A549 (cell line): ENCODE measurements at regions not wholly inside any gene's neighbourhood (a gene's known extent, or its start where the extent isn't known, plus 50 kb on each side); places are given as distances from the start of the nearest gene placed in this dataset.

Experiments used
- ATAC-seq, 2 experiments: fragments of 200-7000 bp in 1 of 2; fragments of >200 bp in 1 of 2; cut with Nextera tagmentation in 1 of 2; cut with Tn5 transposase in 1 of 2; 3 replicates each; pipeline versions ENCODE4 v1.8.0 to v1.9.1; 2018 to 2020; ENCODE audit warnings: mild to moderate bottlenecking in 1 of 2, moderate library complexity in 1 of 2
- CTCF ChIA-PET: fragments of 300-600 bp; sonication (Branson Sonifier 250); formaldehyde crosslinking; extraction: SDS; loops from one replicate; lab custom pipeline; 2021; ENCODE audit warnings: antibody characterized with exemption, inconsistent platforms; lab: Yijun Ruan, JAX
- POLR2A ChIA-PET: fragments of 350-600 bp; formaldehyde crosslinking; extraction: SDS; loops from one replicate; lab custom pipeline; 2021; ENCODE audit warnings: antibody characterized with exemption, inconsistent platforms; lab: Yijun Ruan, JAX
- DNase-seq, 2 experiments: peaks; one replicate each; pipeline versions ENCODE4 v3.0.0 to v3.0.0-alpha.2; 2011 to 2016; ENCODE audit warnings: low read depth in 1 of 2, low spot score in 1 of 2
- FAIRE-seq: peaks from 2 replicates; lab custom pipeline; 2011; peaks lifted over from hg19 to GRCh38; lab: Jason Lieb, UNC
- H3K27ac ChIP-seq, 2 experiments: fragments of >200 bp; sonication (Bioruptor Twin); formaldehyde crosslinking; 3 replicates each; pipeline ENCODE4 v1.5.1; 2016 to 2017
- H3K4me1 ChIP-seq: fragments of >200 bp; sonication (Bioruptor Twin); formaldehyde crosslinking; 3 replicates; pipeline ENCODE4 v1.6.1; 2016
- H3K4me2 ChIP-seq: fragments of >200 bp; sonication (Bioruptor Twin); formaldehyde crosslinking; 3 replicates; pipeline ENCODE4 v1.6.1; 2016
- H3K4me3 ChIP-seq: fragments of >200 bp; sonication (Bioruptor Twin); formaldehyde crosslinking; 3 replicates; pipeline ENCODE4 v1.5.1; 2016
- H3K9me3 ChIP-seq: fragments of >200 bp; sonication (Bioruptor Twin); formaldehyde crosslinking; 3 replicates; pipeline ENCODE4 v1.6.1; 2016
- BCL3 ChIP-seq: fragments of >200 bp; sonication (Bioruptor Twin); formaldehyde crosslinking; IDR thresholded peaks from 3 replicates; pipeline ENCODE4 v1.6.1; 2016
- CBX2 ChIP-seq: fragments of 200-600 bp; sonication (generic); IDR thresholded peaks from 2 replicates; pipeline ENCODE4 v1.6.1; 2016; ENCODE audit warnings: low read depth, mild to moderate bottlenecking, borderline replicate concordance
- CTCF ChIP-seq: fragments of >200 bp; sonication (Bioruptor Twin); formaldehyde crosslinking; IDR thresholded peaks from 3 replicates; pipeline ENCODE4 v1.5.1; 2016
- EHMT2 ChIP-seq: fragments of 200-600 bp; sonication (generic); IDR thresholded peaks from 2 replicates; pipeline ENCODE4 v1.6.1; 2016; ENCODE audit warnings: antibody characterized with exemption, low read depth, mild to moderate bottlenecking, moderate library complexity
- ESRRA ChIP-seq: fragments of 150-350 bp; IDR thresholded peaks from 2 replicates; pipeline ENCODE4 v1.6.1; 2014; ENCODE audit warnings: mild to moderate bottlenecking, low read length, borderline replicate concordance
- FOSB ChIP-seq: fragments of 250-450 bp; sonication (Bioruptor Pico); IDR thresholded peaks from 2 replicates; pipeline ENCODE4 v1.5.0; 2020; ENCODE audit warnings: mild to moderate bottlenecking, moderate library complexity
- FOXS1 ChIP-seq: fragments of 250-450 bp; sonication (Bioruptor Pico); IDR thresholded peaks from 2 replicates; pipeline ENCODE4 v1.5.0; 2020; ENCODE audit warnings: mild to moderate bottlenecking, moderate library complexity
- GATA3 ChIP-seq: IDR thresholded peaks from 2 replicates; pipeline ENCODE4 v1.6.1; 2012; ENCODE audit warnings: borderline replicate concordance
- HOXB13 ChIP-seq: fragments of 250-450 bp; sonication (Bioruptor Pico); IDR thresholded peaks from 2 replicates; pipeline ENCODE4 v1.5.0; 2020; ENCODE audit warnings: low read depth, mild to moderate bottlenecking, moderate library complexity
- NFE2L2 ChIP-seq: fragments of 150-350 bp; conservative IDR thresholded peaks from 2 replicates; pipeline ENCODE4 v1.6.1; 2014; ENCODE audit warnings: low read length
- PBX3 ChIP-seq: IDR thresholded peaks from 2 replicates; pipeline ENCODE4 v1.6.1; 2012
- RARB ChIP-seq: fragments of 250-450 bp; sonication (Bioruptor Pico); IDR thresholded peaks from 2 replicates; pipeline ENCODE4 v1.8.0; 2021; ENCODE audit warnings: mild to moderate bottlenecking, moderate library complexity
- RCOR1 ChIP-seq: fragments of 150-350 bp; IDR thresholded peaks from 2 replicates; pipeline ENCODE4 v1.6.1; 2014; ENCODE audit warnings: antibody characterized with exemption, low read length, low read depth
- TFCP2L1 ChIP-seq: fragments of 250-450 bp; sonication (Bioruptor Pico); IDR thresholded peaks from 2 replicates; pipeline ENCODE4 v1.5.0; 2021; ENCODE audit warnings: mild to moderate bottlenecking
- ZC3H11A ChIP-seq: fragments of 450-650 bp; IDR thresholded peaks from 2 replicates; pipeline ENCODE4 v1.6.1; 2014; ENCODE audit warnings: antibody characterized with exemption, mild to moderate bottlenecking
- WGBS: methylation state at CpG from one replicate; pipeline ENCODE4 v1.1.6; 2017; ENCODE audit errors: missing lambda C conversion rate; 5-methylcytosine and 5-hydroxymethylcytosine counted together

- FAIRE-seq (no peak), ATAC-seq (no peak), DNase-seq (no peak)
- H3K27ac ChIP-seq = no peak overlapping the region
- no peak overlapping the region for H3K4me2 ChIP-seq
- ChIA-PET CTCF (no interaction called here), POLR2A (no interaction called here)
- no peaks in the 10 kb centered on the region for H3K9me3 ChIP-seq
- H3K4me3 ChIP-seq = no peak overlapping the region
- TF ChIP-seq CBX2 = no peak
- TF ChIP-seq NFE2L2 = no peak
- TF ChIP-seq EHMT2 = no peak
- no peak for TF ChIP-seq ZC3H11A
- no peak for TF ChIP-seq HOXB13 (CRISPR knock-in tag)
- no peak for TF ChIP-seq ESRRA
- TF ChIP-seq RCOR1 = no peak
- H3K4me1 ChIP-seq = no peaks in the 10 kb centered on the region
- WGBS = 63% methylated on average over 10 of the region's 10 CpGs
Measured at GRCh38 chr16:55398762-55399161, 74.8 kb downstream of the IRX6 start.

GRCh38 chr16:55399911-55400310, 75.9 kb downstream of the IRX6 start:
- CTCF ChIA-PET = no interaction called here
- H3K4me2 ChIP-seq = no peak overlapping the region
- TF ChIP-seq RARB (CRISPR knock-in tag) = no peak
- TF ChIP-seq TFCP2L1 (CRISPR knock-in tag) = no peak
- TF ChIP-seq BCL3 = no peak
- TF ChIP-seq FOSB (CRISPR knock-in tag) = no peak
- TF ChIP-seq, all 56 proteins: peak for 0
- Histone ChIP-seq H3K9me3 (no peaks in the 10 kb centered on the region), H3K4me3 (no peak overlapping the region), H3K27ac (no peak overlapping the region), H3K4me1 (no peaks in the 10 kb centered on the region)
- no peak for FAIRE-seq
- no peak for DNase-seq
- POLR2A ChIA-PET = no interaction called here
- 14% methylated on average over 5 of the region's 5 CpGs for whole genome bisulfite sequencing
- no peak for ATAC-seq

GRCh38 chr16:55401046-55401445, 77.0 kb downstream of the IRX6 start:
- POLR2A ChIA-PET = no interaction called here
- WGBS = 12% methylated on average over 3 of the region's 3 CpGs
- FAIRE-seq = no peak

More at GRCh38 chr16:55401046-55401445, 77.0 kb downstream of the IRX6 start:
- CTCF ChIA-PET = interaction anchor here (0.7 kb wide), 1 partner anchor 10 kb away, joined by 4 read pairs; no protein-coding TSS in a partner anchor
- ATAC-seq = no peak
- Histone ChIP-seq H3K4me1 (no peaks in the 10 kb centered on the region), H3K4me3 (no peak overlapping the region), H3K4me2 (no peak overlapping the region), H3K9me3 (no peaks in the 10 kb centered on the region)
- DNase-seq = no peak
- no peak for TF ChIP-seq CTCF
- TF ChIP-seq GATA3 = no peak
- no peak for TF ChIP-seq PBX3
- no peak for TF ChIP-seq FOXS1
- no peak for TF ChIP-seq BCL3
- TF ChIP-seq, all 56 proteins: peak for 0
- no peak overlapping the region for H3K27ac ChIP-seq
